HepG2 (cell line): ENCODE measurements at regions not wholly inside any gene's neighbourhood (a gene's known extent, or its start where the extent isn't known, plus 50 kb on each side); places are given as distances from the start of the nearest gene placed in this dataset.

Experiments used
- ATAC-seq: fragments of 200-7000 bp; cut with Tn5 transposase; 3 replicates; pipeline ENCODE4 v1.9.1; 2020; ENCODE audit warnings: mild to moderate bottlenecking, moderate library complexity
- BruUV-seq: library from RNA; stranded (reverse); fragments of 400-500 nt; replicated peaks from 2 replicates; lab custom pipeline; 2021; lab: Mats Ljungman, UMichigan
- CTCF ChIA-PET: fragments of 300-600 bp; formaldehyde crosslinking; extraction: SDS; loops from one replicate; lab custom pipeline; 2021; ENCODE audit warnings: low total read pairs, inconsistent platforms, low intra/inter-chr PET ratio; lab: Yijun Ruan, JAX
- POLR2A ChIA-PET: fragments of 350-600 bp; sonication (Branson Sonifier 250); formaldehyde crosslinking; loops from one replicate; lab custom pipeline; 2020; ENCODE audit warnings: antibody characterized with exemption, inconsistent platforms; lab: Yijun Ruan, JAX
- DNase-seq: peaks from one replicate; pipeline ENCODE4 v3.0.0-alpha.2; 2015; ENCODE audit warnings: low spot score
- FAIRE-seq: peaks from 3 replicates; lab custom pipeline; 2011; peaks lifted over from hg19 to GRCh38; lab: Jason Lieb, UNC
- H2AFZ ChIP-seq: one replicate; pipeline ENCODE4 v1.6.1; 2011; ENCODE audit warnings: low read length, inconsistent platforms
- H3K27ac ChIP-seq: fragments of 300-600 bp; 3 replicates; pipeline ENCODE4 v1.8.0; 2011; ENCODE audit warnings: mixed run types, mild to moderate bottlenecking, mixed read lengths, low read length, inconsistent platforms; ENCODE audit not compliant: insufficient read depth; ENCODE audit errors: extremely low read length
- H3K27me3 ChIP-seq, 2 experiments: fragments of 200-600 bp in 1 of 2; 2 replicates in 1 of 2; 3 replicates in 1 of 2; pipeline versions ENCODE4 v1.6.0 to v1.8.0; 2011; ENCODE audit warnings: low read length in 2 of 2, mild to moderate bottlenecking in 2 of 2, moderate library complexity in 2 of 2, inconsistent platforms in 1 of 2; ENCODE audit not compliant: insufficient read depth in 2 of 2, control insufficient read depth in 1 of 2
- H3K36me3 ChIP-seq, 2 experiments: fragments of 200-600 bp in 1 of 2; replicated peaks in 1 of 2; 2 replicates in 1 of 2; 3 replicates in 1 of 2; pipeline versions ENCODE4 v1.5.1 to v1.8.0; 2011; ENCODE audit warnings: low read length in 2 of 2, inconsistent platforms in 1 of 2; ENCODE audit not compliant: insufficient read depth in 2 of 2, control insufficient read depth in 1 of 2
- H3K4me1 ChIP-seq: 2 replicates; pipeline ENCODE4 v1.5.1; 2012; ENCODE audit warnings: low read length, inconsistent platforms; ENCODE audit not compliant: insufficient read depth
- H3K4me2 ChIP-seq: 2 replicates; pipeline ENCODE4 v1.6.0; 2011; ENCODE audit warnings: low read depth, low read length, inconsistent platforms
- H3K4me3 ChIP-seq, 3 experiments: fragments of 200-600 bp in 1 of 3; sonication (generic), shearing (Covaris generic) in 1 of 3; replicated peaks in 1 of 3; 2 replicates each; pipeline ENCODE4 v1.5.1; 2011 to 2016; ENCODE audit warnings: low read length in 3 of 3, inconsistent platforms in 2 of 3, low read depth in 2 of 3, mild to moderate bottlenecking in 2 of 3, control low read depth in 1 of 3, mixed read lengths in 1 of 3; ENCODE audit not compliant: insufficient read depth in 1 of 3
- H3K79me2 ChIP-seq: one replicate; pipeline ENCODE4 v1.6.1; 2011; ENCODE audit warnings: low read length, inconsistent platforms; ENCODE audit not compliant: insufficient read depth
- H3K9ac ChIP-seq: 2 replicates; pipeline ENCODE4 v1.6.0; 2011; ENCODE audit warnings: mild to moderate bottlenecking, low read depth, low read length, inconsistent platforms; ENCODE audit not compliant: insufficient read depth
- H3K9me3 ChIP-seq: 2 replicates; pipeline ENCODE4 v1.5.1; 2012; ENCODE audit warnings: mild to moderate bottlenecking, low read length
- H4K20me1 ChIP-seq: 2 replicates; pipeline ENCODE4 v1.6.0; 2011; ENCODE audit warnings: inconsistent platforms, mild to moderate bottlenecking, low read length, moderate library complexity; ENCODE audit not compliant: insufficient read depth
- ADNP ChIP-seq: sonication (generic); formaldehyde crosslinking; IDR thresholded peaks from 2 replicates; pipeline ENCODE4 v1.4.0; 2020; ENCODE audit warnings: missing genetic modification reagents
- FOXO1 ChIP-seq: sonication (generic); formaldehyde crosslinking; IDR thresholded peaks from 2 replicates; pipeline ENCODE4 v1.4.0; 2020; ENCODE audit warnings: missing genetic modification reagents
- KDM5B ChIP-seq: sonication (generic); formaldehyde crosslinking; IDR thresholded peaks from 2 replicates; pipeline ENCODE4 v1.4.0; 2020; ENCODE audit warnings: missing genetic modification reagents, mild to moderate bottlenecking, borderline replicate concordance
- MXD3 ChIP-seq: IDR thresholded peaks from 2 replicates; pipeline ENCODE4 v1.6.1; 2016; ENCODE audit warnings: mild to moderate bottlenecking, missing biosample characterization, missing genetic modification reagents
- SP2 ChIP-seq: sonication (generic); formaldehyde crosslinking; IDR thresholded peaks from 2 replicates; pipeline ENCODE4 v1.5.1; 2020; ENCODE audit warnings: mild to moderate bottlenecking, missing genetic modification reagents
- TP53 ChIP-seq: sonication (generic); formaldehyde crosslinking; conservative IDR thresholded peaks from 2 replicates; pipeline ENCODE4 v1.4.0; 2020; ENCODE audit warnings: missing genetic modification reagents
- TRIM24 ChIP-seq: sonication (generic); formaldehyde crosslinking; IDR thresholded peaks from 2 replicates; pipeline ENCODE4 v1.8.0; 2022; ENCODE audit warnings: mild to moderate bottlenecking, missing genetic modification reagents
- ZNF33A ChIP-seq: sonication (generic); formaldehyde crosslinking; IDR thresholded peaks from 2 replicates; pipeline ENCODE4 v1.5.1; 2020; ENCODE audit warnings: missing genetic modification reagents, mild to moderate bottlenecking, moderate library complexity, borderline replicate concordance
- ZNF776 ChIP-seq: sonication (generic); formaldehyde crosslinking; IDR thresholded peaks from 2 replicates; pipeline ENCODE4 v1.4.0; 2020; ENCODE audit warnings: mild to moderate bottlenecking, missing genetic modification reagents
- WGBS: methylation state at CpG from one replicate; pipeline ENCODE4 v1.1.6; 2017; ENCODE audit warnings: low lambda C conversion rate; 5-methylcytosine and 5-hydroxymethylcytosine counted together
- in situ Hi-C: cut with HindIII; loops from 2 replicates; pipeline ENCODE4 v1.10.0; 2017; ENCODE audit warnings: low pct_unique_long_range_greater_than_20kb; ENCODE audit not compliant: extremely low pct_ligation_motif_present
- intact Hi-C: fragments of 100-400 bp; cut with micrococcal nuclease; formaldehyde crosslinking; loops from one replicate; pipeline ENCODE4 v1.10.0; 2022; ENCODE audit not compliant: unreplicated experiment
- TF ChIP-seq, protein P1 (sequence below): sonication (generic); formaldehyde crosslinking; IDR thresholded peaks from 2 replicates; pipeline ENCODE4 v1.8.0; 2022; ENCODE audit warnings: mild to moderate bottlenecking, missing genetic modification reagents, borderline replicate concordance
- TF ChIP-seq, protein P2 (sequence below), 2 experiments: fragments of 450-650 bp in 1 of 2; sonication (generic) in 1 of 2; formaldehyde crosslinking in 1 of 2; IDR thresholded peaks; 2 replicates each; pipeline versions ENCODE4 v1.6.1 to v1.8.0; 2016 to 2022; ENCODE audit warnings: antibody characterized with exemption in 1 of 2, mild to moderate bottlenecking in 1 of 2, missing genetic modification reagents in 1 of 2
- TF ChIP-seq, protein P3 (sequence below): sonication (generic); formaldehyde crosslinking; IDR thresholded peaks from 2 replicates; pipeline ENCODE4 v1.4.0; 2020; ENCODE audit warnings: missing genetic modification reagents

DNA sequence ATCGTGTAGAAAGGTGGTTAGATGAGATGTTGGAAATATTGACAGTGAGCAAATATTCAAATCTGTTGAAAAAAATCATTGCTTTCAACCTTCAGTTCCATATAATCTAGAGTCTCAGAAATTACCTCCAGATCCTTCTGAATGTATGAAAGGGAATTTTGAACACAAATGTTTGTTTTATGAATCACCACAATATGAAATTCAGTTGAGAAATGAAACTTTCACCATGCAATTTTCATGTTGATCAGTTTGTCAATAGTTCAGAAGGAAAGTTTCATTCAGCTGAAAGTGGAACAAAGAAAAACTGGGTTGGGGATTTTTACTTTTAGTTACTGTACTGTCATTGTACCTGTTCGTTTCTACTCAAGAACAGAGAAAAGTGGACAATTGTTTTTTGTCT lies 953.6 kb downstream of the SLC6A15 start:
- H3K27ac ChIP-seq: no peak overlapping the region
- no TSS peak for BruUV-seq
- no peaks in the 10 kb centered on the region for H3K36me3 ChIP-seq
- ChIA-PET CTCF (no interaction called here), POLR2A (no interaction called here)
- in situ Hi-C loops: no loop called here
- no peak overlapping the region for H2AFZ ChIP-seq
- H4K20me1 ChIP-seq: no peaks in the 10 kb centered on the region
- ATAC-seq (no peak), DNase-seq (no peak), FAIRE-seq (no peak)
- H3K4me1 ChIP-seq: no peaks in the 10 kb centered on the region
- H3K9me3 ChIP-seq: no peaks in the 10 kb centered on the region
- no peak overlapping the region for H3K9ac ChIP-seq
- H3K27me3 ChIP-seq: no peaks in the 10 kb centered on the region
- WGBS: 1% methylated on average over 2 of the region's 2 CpGs
- H3K4me3 ChIP-seq: no peak overlapping the region
- intact Hi-C loops: no loop called here
- H3K4me2 ChIP-seq: no peak overlapping the region
- no peaks in the 10 kb centered on the region for H3K79me2 ChIP-seq
- TF ChIP-seq FOXO1 (CRISPR knock-in tag): no peak
- TF ChIP-seq KDM5B (CRISPR knock-in tag): no peak
- TF ChIP-seq SP2: no peak
- TF ChIP-seq, protein P1, sequence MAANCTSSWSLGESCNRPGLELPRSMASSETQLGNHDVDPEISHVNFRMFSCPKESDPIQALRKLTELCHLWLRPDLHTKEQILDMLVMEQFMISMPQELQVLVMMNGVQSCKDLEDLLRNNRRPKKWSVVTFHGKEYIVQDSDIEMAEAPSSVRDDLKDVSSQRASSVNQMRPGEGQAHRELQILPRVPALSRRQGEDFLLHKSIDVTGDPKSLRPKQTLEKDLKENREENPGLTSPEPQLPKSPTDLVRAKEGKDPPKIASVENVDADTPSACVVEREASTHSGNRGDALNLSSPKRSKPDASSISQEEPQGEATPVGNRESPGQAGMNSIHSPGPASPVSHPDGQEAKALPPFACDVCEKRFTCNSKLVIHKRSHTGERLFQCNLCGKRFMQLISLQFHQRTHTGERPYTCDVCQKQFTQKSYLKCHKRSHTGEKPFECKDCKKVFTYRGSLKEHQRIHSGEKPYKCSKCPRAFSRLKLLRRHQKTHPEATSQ (CRISPR knock-in tag): no peak
- TF ChIP-seq ZNF776: no peak
- TF ChIP-seq ZNF33A (CRISPR knock-in tag): no peak
- no peak for TF ChIP-seq ADNP
- TF ChIP-seq, protein P2, sequence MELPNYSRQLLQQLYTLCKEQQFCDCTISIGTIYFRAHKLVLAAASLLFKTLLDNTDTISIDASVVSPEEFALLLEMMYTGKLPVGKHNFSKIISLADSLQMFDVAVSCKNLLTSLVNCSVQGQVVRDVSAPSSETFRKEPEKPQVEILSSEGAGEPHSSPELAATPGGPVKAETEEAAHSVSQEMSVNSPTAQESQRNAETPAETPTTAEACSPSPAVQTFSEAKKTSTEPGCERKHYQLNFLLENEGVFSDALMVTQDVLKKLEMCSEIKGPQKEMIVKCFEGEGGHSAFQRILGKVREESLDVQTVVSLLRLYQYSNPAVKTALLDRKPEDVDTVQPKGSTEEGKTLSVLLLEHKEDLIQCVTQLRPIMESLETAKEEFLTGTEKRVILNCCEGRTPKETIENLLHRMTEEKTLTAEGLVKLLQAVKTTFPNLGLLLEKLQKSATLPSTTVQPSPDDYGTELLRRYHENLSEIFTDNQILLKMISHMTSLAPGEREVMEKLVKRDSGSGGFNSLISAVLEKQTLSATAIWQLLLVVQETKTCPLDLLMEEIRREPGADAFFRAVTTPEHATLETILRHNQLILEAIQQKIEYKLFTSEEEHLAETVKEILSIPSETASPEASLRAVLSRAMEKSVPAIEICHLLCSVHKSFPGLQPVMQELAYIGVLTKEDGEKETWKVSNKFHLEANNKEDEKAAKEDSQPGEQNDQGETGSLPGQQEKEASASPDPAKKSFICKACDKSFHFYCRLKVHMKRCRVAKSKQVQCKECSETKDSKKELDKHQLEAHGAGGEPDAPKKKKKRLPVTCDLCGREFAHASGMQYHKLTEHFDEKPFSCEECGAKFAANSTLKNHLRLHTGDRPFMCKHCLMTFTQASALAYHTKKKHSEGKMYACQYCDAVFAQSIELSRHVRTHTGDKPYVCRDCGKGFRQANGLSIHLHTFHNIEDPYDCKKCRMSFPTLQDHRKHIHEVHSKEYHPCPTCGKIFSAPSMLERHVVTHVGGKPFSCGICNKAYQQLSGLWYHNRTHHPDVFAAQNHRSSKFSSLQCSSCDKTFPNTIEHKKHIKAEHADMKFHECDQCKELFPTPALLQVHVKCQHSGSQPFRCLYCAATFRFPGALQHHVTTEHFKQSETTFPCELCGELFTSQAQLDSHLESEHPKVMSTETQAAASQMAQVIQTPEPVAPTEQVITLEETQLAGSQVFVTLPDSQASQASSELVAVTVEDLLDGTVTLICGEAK (IDR thresholded peaks at IDR 0.05): no peak
- TF ChIP-seq, protein P2 (CRISPR knock-in tag; IDR thresholded peaks at IDR 0.05): no peak
- TF ChIP-seq MXD3 (CRISPR knock-in tag): no peak
- no peak for TF ChIP-seq TP53
- TF ChIP-seq, protein P3, sequence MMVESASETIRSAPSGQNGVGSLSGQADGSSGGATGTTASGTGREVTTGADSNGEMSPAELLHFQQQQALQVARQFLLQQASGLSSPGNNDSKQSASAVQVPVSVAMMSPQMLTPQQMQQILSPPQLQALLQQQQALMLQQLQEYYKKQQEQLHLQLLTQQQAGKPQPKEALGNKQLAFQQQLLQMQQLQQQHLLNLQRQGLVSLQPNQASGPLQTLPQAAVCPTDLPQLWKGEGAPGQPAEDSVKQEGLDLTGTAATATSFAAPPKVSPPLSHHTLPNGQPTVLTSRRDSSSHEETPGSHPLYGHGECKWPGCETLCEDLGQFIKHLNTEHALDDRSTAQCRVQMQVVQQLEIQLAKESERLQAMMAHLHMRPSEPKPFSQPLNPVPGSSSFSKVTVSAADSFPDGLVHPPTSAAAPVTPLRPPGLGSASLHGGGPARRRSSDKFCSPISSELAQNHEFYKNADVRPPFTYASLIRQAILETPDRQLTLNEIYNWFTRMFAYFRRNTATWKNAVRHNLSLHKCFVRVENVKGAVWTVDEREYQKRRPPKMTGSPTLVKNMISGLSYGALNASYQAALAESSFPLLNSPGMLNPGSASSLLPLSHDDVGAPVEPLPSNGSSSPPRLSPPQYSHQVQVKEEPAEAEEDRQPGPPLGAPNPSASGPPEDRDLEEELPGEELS (CRISPR knock-in tag): no peak
- no peak for TF ChIP-seq TRIM24 (CRISPR knock-in tag)
